ENCODE measurements at regions not wholly inside any gene's neighbourhood (a gene's known extent, or its start where the extent isn't known, plus 50 kb on each side); places are given as distances from the start of the nearest gene placed in this dataset.

GRCh38 chr12:76622915-76623314, 63.3 kb upstream of the OSBPL8 start:
- no peak for TF ChIP-seq CTCF (conservative IDR thresholded peaks at IDR 0.05; ENCODE audit: low read depth, low read length)
- no peak for TF ChIP-seq EZH2 (IDR thresholded peaks at IDR 0.05; ENCODE audit: low read length, unreplicated experiment)
- TF ChIP-seq EZH2phosphoT487 (IDR thresholded peaks at IDR 0.05; ENCODE audit: borderline replicate concordance, low read length): no peak
